ENCODE measurements at regions not wholly inside any gene's neighbourhood (a gene's known extent, or its start where the extent isn't known, plus 50 kb on each side); places are given as distances from the start of the nearest gene placed in this dataset.

GRCh38 chr7:35513828-35514227, 181.1 kb downstream of the HERPUD2 start:
- in situ Hi-C loops (cut with HindIII; ENCODE audit: low pct_unique_long_range_greater_than_20kb, low sequenced_read_pairs) = no loop called here
- DNase-seq (ENCODE audit: low read depth) = no peak

- in situ Hi-C loops (cut with HindIII; ENCODE audit: low pct_unique_long_range_greater_than_20kb, low sequenced_read_pairs) = no loop called here
Observed at GRCh38 chr7:35513195-35513594, 181.7 kb downstream of the HERPUD2 start.

GRCh38 chr7:35512716-35513115, 182.2 kb downstream of the HERPUD2 start:
- in situ Hi-C loops (cut with HindIII; ENCODE audit: low pct_unique_long_range_greater_than_20kb, low sequenced_read_pairs) = no loop called here
- DNase-seq (ENCODE audit: low read depth) = no peak

More at GRCh38 chr7:35513195-35513594, 181.7 kb downstream of the HERPUD2 start:
- no peak for DNase-seq (ENCODE audit: low read depth)

- no peak for DNase-seq (ENCODE audit: low read depth)
Observed at GRCh38 chr7:35508623-35509400, 186.1 kb downstream of the HERPUD2 start.

GRCh38 chr7:35505066-35505465, 189.9 kb downstream of the HERPUD2 start:
- DNase-seq (ENCODE audit: low read depth) = no peak
- in situ Hi-C loops (cut with HindIII; ENCODE audit: low pct_unique_long_range_greater_than_20kb, low sequenced_read_pairs) = no loop called here

More at GRCh38 chr7:35508623-35509400, 186.1 kb downstream of the HERPUD2 start:
- in situ Hi-C loops (cut with HindIII; ENCODE audit: low pct_unique_long_range_greater_than_20kb, low sequenced_read_pairs) = no loop called here

GRCh38 chr7:35504365-35504764, 190.6 kb downstream of the HERPUD2 start:
- no peak for DNase-seq (ENCODE audit: low read depth)
- in situ Hi-C loops (cut with HindIII; ENCODE audit: low pct_unique_long_range_greater_than_20kb, low sequenced_read_pairs) = no loop called here

- in situ Hi-C loops (cut with HindIII; ENCODE audit: low pct_unique_long_range_greater_than_20kb, low sequenced_read_pairs) = no loop called here
Observed at GRCh38 chr7:35501681-35502080, 193.3 kb downstream of the HERPUD2 start.

GRCh38 chr7:35499226-35499625, 195.7 kb downstream of the HERPUD2 start:
- in situ Hi-C loops (cut with HindIII; ENCODE audit: low pct_unique_long_range_greater_than_20kb, low sequenced_read_pairs) = no loop called here
- no peak for DNase-seq (ENCODE audit: low read depth)

More at GRCh38 chr7:35501681-35502080, 193.3 kb downstream of the HERPUD2 start:
- DNase-seq (ENCODE audit: low read depth) = no peak

GRCh38 chr7:35498416-35498815, 196.5 kb downstream of the HERPUD2 start:
- DNase-seq (ENCODE audit: low read depth) = no peak
- in situ Hi-C loops (cut with HindIII; ENCODE audit: low pct_unique_long_range_greater_than_20kb, low sequenced_read_pairs) = no loop called here

- in situ Hi-C loops (cut with HindIII; ENCODE audit: low pct_unique_long_range_greater_than_20kb, low sequenced_read_pairs) = no loop called here
- no peak for DNase-seq (ENCODE audit: low read depth)
Observed at GRCh38 chr7:35495844-35496243, 199.1 kb downstream of the HERPUD2 start.

GRCh38 chr7:35495377-35495776, 199.6 kb downstream of the HERPUD2 start:
- DNase-seq (ENCODE audit: low read depth) = no peak
- in situ Hi-C loops (cut with HindIII; ENCODE audit: low pct_unique_long_range_greater_than_20kb, low sequenced_read_pairs) = no loop called here

GRCh38 chr7:35494407-35494806, 200.5 kb downstream of the HERPUD2 start:
- no peak for DNase-seq (ENCODE audit: low read depth)
- in situ Hi-C loops (cut with HindIII; ENCODE audit: low pct_unique_long_range_greater_than_20kb, low sequenced_read_pairs) = no loop called here

GRCh38 chr7:35492451-35493175, 202.3 kb downstream of the HERPUD2 start:
- in situ Hi-C loops (cut with HindIII; ENCODE audit: low pct_unique_long_range_greater_than_20kb, low sequenced_read_pairs) = no loop called here
- no peak for DNase-seq (ENCODE audit: low read depth)

- DNase-seq (ENCODE audit: low read depth) = no peak
- in situ Hi-C loops (cut with HindIII; ENCODE audit: low pct_unique_long_range_greater_than_20kb, low sequenced_read_pairs) = no loop called here
Observed at GRCh38 chr7:35491233-35491632, 203.7 kb downstream of the HERPUD2 start.

- in situ Hi-C loops (cut with HindIII; ENCODE audit: low pct_unique_long_range_greater_than_20kb, low sequenced_read_pairs) = no loop called here
- DNase-seq (ENCODE audit: low read depth) = no peak
Observed at GRCh38 chr7:35487841-35488240, 207.1 kb downstream of the HERPUD2 start.

GRCh38 chr7:35487402-35487801, 207.5 kb downstream of the HERPUD2 start:
- DNase-seq (ENCODE audit: low read depth) = no peak
- in situ Hi-C loops (cut with HindIII; ENCODE audit: low pct_unique_long_range_greater_than_20kb, low sequenced_read_pairs) = no loop called here

GRCh38 chr7:35485436-35485835, 209.5 kb downstream of the HERPUD2 start:
- in situ Hi-C loops (cut with HindIII; ENCODE audit: low pct_unique_long_range_greater_than_20kb, low sequenced_read_pairs) = no loop called here
- DNase-seq (ENCODE audit: low read depth) = no peak

GRCh38 chr7:35483568-35483967, 211.4 kb downstream of the HERPUD2 start:
- in situ Hi-C loops (cut with HindIII; ENCODE audit: low pct_unique_long_range_greater_than_20kb, low sequenced_read_pairs) = no loop called here
- no peak for DNase-seq (ENCODE audit: low read depth)

GRCh38 chr7:35482231-35482630, 212.7 kb downstream of the HERPUD2 start:
- DNase-seq (ENCODE audit: low read depth) = no peak
- in situ Hi-C loops (cut with HindIII; ENCODE audit: low pct_unique_long_range_greater_than_20kb, low sequenced_read_pairs) = no loop called here

- DNase-seq (ENCODE audit: low read depth) = no peak
- in situ Hi-C loops (cut with HindIII; ENCODE audit: low pct_unique_long_range_greater_than_20kb, low sequenced_read_pairs) = no loop called here
Observed at GRCh38 chr7:35480806-35481205, 214.1 kb downstream of the HERPUD2 start.

Data from Caki2 (cell line).